HCT116 (cell line): ENCODE measurements at regions not wholly inside any gene's neighbourhood (a gene's known extent, or its start where the extent isn't known, plus 50 kb on each side); places are given as distances from the start of the nearest gene placed in this dataset.

Experiments used
- ATAC-seq: fragments of 200-7000 bp; cut with Tn5 transposase; 2 replicates; pipeline ENCODE4 v1.9.1; 2020; ENCODE audit warnings: mild to moderate bottlenecking, moderate library complexity
- BruUV-seq: library from RNA; stranded (reverse); fragments of 400-500 nt; replicated peaks from 2 replicates; lab custom pipeline; 2021; lab: Mats Ljungman, UMichigan
- CTCF ChIA-PET: fragments of 300-600 bp; sonication (Branson Sonifier 250); formaldehyde crosslinking; loops from one replicate; lab custom pipeline; 2021; ENCODE audit warnings: antibody characterized with exemption; lab: Charles Lee
- POLR2A ChIA-PET: fragments of 300-600, 350-600 bp; sonication (Branson Sonifier 250); formaldehyde crosslinking; loops from one replicate; lab custom pipeline; 2021; ENCODE audit warnings: antibody characterized with exemption; lab: Charles Lee
- RAD21 ChIA-PET, 2 experiments: fragments of 300-600 bp; sonication (Branson Sonifier 250); formaldehyde crosslinking; loops; one replicate each; lab custom pipeline; 2023; ENCODE audit warnings: low total read pairs in 2 of 2; ENCODE audit not compliant: uncharacterized antibody in 2 of 2, unreplicated experiment in 2 of 2, low non-redundant PET in 1 of 2; lab: Charles Lee
- DNase-seq: peaks from one replicate; pipeline ENCODE4 v3.0.0-alpha.2; 2010; ENCODE audit warnings: low read depth, low spot score
- H2AFZ ChIP-seq: fragments of 200-600 bp; shearing (Covaris generic), sonication (generic); 2 replicates; pipeline ENCODE4 v1.6.1; 2017; ENCODE audit warnings: low read depth, mixed run types, mixed read lengths, antibody characterized with exemption, low read length; ENCODE audit not compliant: poor library complexity, severe bottlenecking
- H3K27ac ChIP-seq: 2 replicates; pipeline ENCODE4 v1.5.1; 2012; ENCODE audit warnings: low read depth, low read length
- H3K27me3 ChIP-seq: fragments of 200-600 bp; sonication (generic); 2 replicates; pipeline ENCODE4 v1.6.1; 2016; ENCODE audit warnings: mixed run types, low read length, mixed read lengths; ENCODE audit not compliant: insufficient read depth
- H3K36me3 ChIP-seq, 2 experiments: fragments of 200-500 bp in 1 of 2; fragments of 200-600 bp in 1 of 2; sonication (Bioruptor generic) in 1 of 2; sonication (generic) in 1 of 2; 2 replicates each; pipeline versions ENCODE4 v1.5.1 to v1.6.1; 2014 to 2016; ENCODE audit warnings: low read length in 2 of 2, inconsistent platforms in 1 of 2, mixed read lengths in 1 of 2, mixed run types in 1 of 2; ENCODE audit not compliant: insufficient read depth in 2 of 2, control insufficient read depth in 1 of 2
- H3K4me1 ChIP-seq, 2 experiments: fragments of 200-600 bp in 1 of 2; sonication (generic) in 1 of 2; 2 replicates each; pipeline versions ENCODE4 v1.5.1 to v1.6.1; 2012 to 2017; ENCODE audit warnings: low read length in 2 of 2, inconsistent platforms in 1 of 2, mild to moderate bottlenecking in 1 of 2, mixed read lengths in 1 of 2, mixed run types in 1 of 2, moderate library complexity in 1 of 2; ENCODE audit not compliant: insufficient read depth in 2 of 2, control insufficient read depth in 1 of 2
- H3K4me2 ChIP-seq: fragments of 200-600 bp; sonication (generic); 2 replicates; pipeline ENCODE4 v1.6.1; 2017; ENCODE audit warnings: mixed run types, low read length, mixed read lengths
- H3K4me3 ChIP-seq, 2 experiments: fragments of 200-600 bp in 1 of 2; sonication (generic) in 1 of 2; replicated peaks in 1 of 2; 2 replicates each; pipeline ENCODE4 v1.5.1; 2011 to 2016; ENCODE audit warnings: low read length in 2 of 2, control low read depth in 1 of 2, low read depth in 1 of 2, mild to moderate bottlenecking in 1 of 2, mixed read lengths in 1 of 2, mixed run types in 1 of 2
- H3K79me2 ChIP-seq: fragments of 200-600 bp; sonication (generic); 2 replicates; pipeline ENCODE4 v1.6.1; 2017; ENCODE audit warnings: mild to moderate bottlenecking, mixed run types, low read length, moderate library complexity, mixed read lengths; ENCODE audit not compliant: insufficient read depth
- H3K9ac ChIP-seq: fragments of 200-600 bp; sonication (generic); 2 replicates; pipeline ENCODE4 v1.6.1; 2016; ENCODE audit warnings: low read length, mixed read lengths
- H3K9me2 ChIP-seq: fragments of 200-600 bp; sonication (generic), shearing (Covaris generic); 2 replicates; pipeline ENCODE4 v1.6.1; 2017; ENCODE audit warnings: mixed run types, mild to moderate bottlenecking, moderate library complexity; ENCODE audit not compliant: insufficient read depth
- H3K9me3 ChIP-seq, 2 experiments: fragments of 200-500 bp in 1 of 2; fragments of 200-600 bp in 1 of 2; sonication (Bioruptor generic) in 1 of 2; sonication (generic) in 1 of 2; 2 replicates each; pipeline ENCODE4 v1.6.1; 2014 to 2017; ENCODE audit warnings: low read length in 2 of 2, mixed read lengths in 2 of 2, inconsistent platforms in 1 of 2, low read depth in 1 of 2, mild to moderate bottlenecking in 1 of 2, mixed run types in 1 of 2, moderate library complexity in 1 of 2; ENCODE audit not compliant: control insufficient read depth in 1 of 2, insufficient read depth in 1 of 2
- H4K20me1 ChIP-seq: fragments of 200-600 bp; sonication (generic), shearing (Covaris generic); 2 replicates; pipeline ENCODE4 v1.6.1; 2017; ENCODE audit warnings: mixed run types, mild to moderate bottlenecking, moderate library complexity; ENCODE audit not compliant: insufficient read depth
- CBX3 ChIP-seq: IDR thresholded peaks from 2 replicates; pipeline ENCODE4 v1.6.1; 2012; ENCODE audit warnings: low read depth
- CEBPB ChIP-seq: IDR thresholded peaks from 2 replicates; pipeline ENCODE4 v1.6.1; 2012; ENCODE audit warnings: low read depth
- EGR1 ChIP-seq: IDR thresholded peaks from 2 replicates; pipeline ENCODE4 v1.6.1; 2012; ENCODE audit warnings: low read depth
- ELF1 ChIP-seq: IDR thresholded peaks from 2 replicates; pipeline ENCODE4 v1.6.1; 2012; ENCODE audit warnings: low read depth, borderline replicate concordance
- EZH2 ChIP-seq: fragments of 200-600 bp; sonication (generic); IDR thresholded peaks from 2 replicates; pipeline ENCODE4 v1.6.1; 2017; ENCODE audit warnings: antibody characterized with exemption, mixed run types
- FOSL1 ChIP-seq: IDR thresholded peaks from 2 replicates; pipeline ENCODE4 v1.6.1; 2012; ENCODE audit warnings: low read depth
- JUND ChIP-seq: IDR thresholded peaks from 2 replicates; pipeline ENCODE4 v1.6.1; 2012
- MAX ChIP-seq: IDR thresholded peaks from 2 replicates; pipeline ENCODE4 v1.6.1; 2012
- POLR2A ChIP-seq: IDR thresholded peaks from 2 replicates; pipeline ENCODE4 v1.7.0; 2011; ENCODE audit warnings: borderline replicate concordance; ENCODE audit not compliant: insufficient read depth, insufficient read length; ENCODE audit errors: extremely low read depth
- POLR2AphosphoS5 ChIP-seq: IDR thresholded peaks from 2 replicates; pipeline ENCODE4 v1.6.1; 2011; ENCODE audit warnings: mild to moderate bottlenecking, low read depth, low read length, moderate library complexity
- RAD21 ChIP-seq: IDR thresholded peaks from 2 replicates; pipeline ENCODE4 v1.6.1; 2012; ENCODE audit warnings: low read depth, mild to moderate bottlenecking
- REST ChIP-seq: IDR thresholded peaks from 2 replicates; pipeline ENCODE4 v1.6.1; 2012; ENCODE audit warnings: low read depth
- SIN3A ChIP-seq: IDR thresholded peaks from 2 replicates; pipeline ENCODE4 v1.6.1; 2012; ENCODE audit warnings: low read depth
- SRF ChIP-seq: IDR thresholded peaks from 2 replicates; pipeline ENCODE4 v1.6.1; 2012; ENCODE audit warnings: low read depth
- ZFX ChIP-seq: fragments of 450-650 bp; IDR thresholded peaks from 2 replicates; pipeline ENCODE4 v1.6.1; 2017
- ZNF274 ChIP-seq: fragments of 200-500 bp; sonication (Bioruptor generic); IDR thresholded peaks from 2 replicates; pipeline ENCODE4 v1.6.1; 2014; ENCODE audit warnings: mild to moderate bottlenecking, low read depth, low read length, inconsistent platforms
- intact Hi-C: fragments of 100-400 bp; cut with micrococcal nuclease; formaldehyde crosslinking; loops from 2 replicates; pipeline ENCODE4 v1.10.0; 2022

- TF ChIP-seq SIN3A (no peak), MAX (no peak), JUND (no peak)
Measured at GRCh38 chr4:81337211-81337610, 122.2 kb upstream of the PRKG2 start (continued).

- DNase-seq, result no peak
- ChIA-PET CTCF (interaction anchor here (1.9 kb wide), 1 partner anchor 17 kb away, joined by 6 read pairs; no protein-coding TSS in a partner anchor), POLR2A (no interaction called here), RAD21 (no interaction called here)
- Histone ChIP-seq H3K9ac (no peak overlapping the region), H3K4me2 (no peak overlapping the region), H3K79me2 (no peaks in the 10 kb centered on the region), H3K9me2 (no peaks in the 10 kb centered on the region), H2AFZ (no peak overlapping the region), H4K20me1 (no peaks in the 10 kb centered on the region), H3K27ac (no peak overlapping the region), H3K9me3 (no peaks in the 10 kb centered on the region), H3K27me3 (no peaks in the 10 kb centered on the region), H3K4me1 (no peaks in the 10 kb centered on the region), H3K36me3 (no peaks in the 10 kb centered on the region), H3K4me3 (no peak overlapping the region)
- BruUV-seq, result no TSS peak
- TF ChIP-seq EZH2 (no peak), ZNF274 (no peak), FOSL1 (no peak), POLR2AphosphoS5 (no peak), ELF1 (no peak), EGR1 (no peak)
- intact Hi-C loops, result no loop called here
- ATAC-seq, result no peak
Measured at GRCh38 chr4:81335122-81335912, 120.3 kb upstream of the PRKG2 start.

DNA sequence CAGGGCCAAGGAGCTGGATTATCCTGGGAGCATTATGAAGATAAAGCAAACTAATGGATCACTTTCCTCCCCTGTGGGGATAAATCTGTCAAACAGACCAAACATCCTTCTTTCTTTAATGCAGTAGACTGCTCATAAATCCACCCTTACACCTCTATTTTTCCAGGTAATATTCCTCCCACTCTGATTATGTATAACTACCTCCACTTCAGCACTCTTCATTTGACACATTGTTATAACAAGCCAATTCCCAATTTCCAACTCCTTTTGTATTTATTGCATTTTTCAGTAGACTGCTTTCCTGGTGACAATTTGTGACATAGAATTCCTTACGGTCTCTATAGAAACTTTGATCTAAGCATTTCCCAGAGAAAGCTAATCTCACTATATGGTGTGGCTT is 115.0 kb upstream of the PRKG2 start:
- H3K4me2 ChIP-seq, result no peak overlapping the region
- intact Hi-C loops, result no loop called here
- no peak overlapping the region for H3K9ac ChIP-seq
- no TSS peak for BruUV-seq
- no peaks in the 10 kb centered on the region for H3K79me2 ChIP-seq
- H3K9me3 ChIP-seq, result no peaks in the 10 kb centered on the region
- no peaks in the 10 kb centered on the region for H3K4me1 ChIP-seq
- H3K9me2 ChIP-seq, result no peaks in the 10 kb centered on the region
- CTCF ChIA-PET, result no interaction called here
- H3K36me3 ChIP-seq, result no peaks in the 10 kb centered on the region
- no peaks in the 10 kb centered on the region for H4K20me1 ChIP-seq
- H3K27me3 ChIP-seq, result no peaks in the 10 kb centered on the region
- POLR2A ChIA-PET, result no interaction called here
- H3K4me3 ChIP-seq, result no peak overlapping the region
- ATAC-seq, result no peak
- no peak overlapping the region for H2AFZ ChIP-seq
- RAD21 ChIA-PET, result no interaction called here
- no peak overlapping the region for H3K27ac ChIP-seq
- no peak for DNase-seq
- TF ChIP-seq ZNF274 (no peak), REST (no peak), EGR1 (no peak), CBX3 (no peak), RAD21 (no peak), EZH2 (no peak), JUND (no peak), CEBPB (no peak), ZFX (no peak), MAX (no peak), POLR2A (no peak), FOSL1 (no peak), SRF (no peak), SIN3A (no peak)
